Stimulated activated CD4-positive, alpha-beta T cell treated with anti-CD3 and anti-CD28 coated beads, Interleukin-4, amount 100 ng/mL, for 48 hours (primary cell): ENCODE measurements at regions not wholly inside any gene's neighbourhood (a gene's known extent, or its start where the extent isn't known, plus 50 kb on each side); places are given as distances from the start of the nearest gene placed in this dataset.

Experiments
- DNase-seq, 2 donors: peaks; one replicate each; pipeline ENCODE4 v3.0.0-alpha.2; 2020; ENCODE audit warnings: low read depth in 2 of 2

DNA sequence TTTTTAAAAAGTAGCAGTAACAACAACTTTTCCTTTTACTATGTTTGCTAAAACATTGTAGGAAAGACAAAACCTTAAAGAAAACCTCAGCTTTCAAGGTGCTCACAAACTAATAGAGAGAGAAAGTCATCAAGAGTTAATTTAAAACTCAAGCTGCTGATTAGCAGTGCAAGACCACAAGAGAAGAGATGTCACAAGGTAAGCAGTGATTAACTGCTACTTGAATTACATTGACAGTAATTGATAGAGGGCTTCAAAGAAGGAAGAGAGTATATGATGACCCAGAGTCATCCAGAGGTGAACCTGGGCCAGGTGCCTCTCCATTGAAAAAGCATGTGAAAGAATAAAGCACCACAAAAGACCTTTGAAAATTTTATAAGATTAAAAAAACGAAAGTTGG is 939.6 kb upstream of the CNTNAP5 start:
- no peak for DNase-seq

- DNase-seq = no peak
Observed at GRCh38 chr2:123086613-123087385, 938.3 kb upstream of the CNTNAP5 start.

DNA sequence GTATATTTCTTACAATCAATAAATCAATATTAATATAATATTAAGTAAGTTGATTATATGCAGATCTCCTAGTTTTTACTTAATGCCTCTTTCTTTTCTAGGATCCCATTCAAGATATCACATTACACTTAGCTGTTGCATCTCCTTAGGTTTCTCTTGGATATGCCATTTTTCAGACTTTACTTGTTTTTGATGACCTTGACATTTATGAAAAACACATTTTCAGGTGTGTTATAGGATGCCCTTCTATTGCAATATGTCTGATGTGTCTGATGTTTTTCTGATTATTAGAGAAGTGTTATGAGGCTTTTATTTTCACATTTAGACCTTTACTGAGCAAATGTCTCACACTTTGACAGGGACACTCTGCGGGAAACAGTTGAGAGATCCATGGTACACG is 933.6 kb upstream of the CNTNAP5 start:
- DNase-seq = no peak

DNA sequence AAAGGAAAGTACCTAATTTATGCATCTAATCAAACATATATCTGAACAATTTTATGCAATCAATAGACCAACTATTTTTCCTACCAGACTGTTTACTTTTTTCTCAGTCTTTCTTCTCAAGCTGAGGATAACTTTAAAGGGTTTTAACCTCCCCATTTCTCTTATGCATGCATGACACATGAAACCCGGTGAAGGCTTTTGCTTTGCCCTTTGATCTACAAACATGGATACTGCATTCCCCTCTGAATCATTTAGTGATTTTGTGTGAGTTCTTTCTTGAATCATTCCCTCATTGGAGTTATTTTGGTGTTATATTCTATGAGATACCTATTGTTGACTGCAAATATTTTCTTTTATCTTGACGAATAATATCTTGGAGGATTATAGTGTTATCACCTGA is 931.9 kb upstream of the CNTNAP5 start:
- DNase-seq = no peak

DNA sequence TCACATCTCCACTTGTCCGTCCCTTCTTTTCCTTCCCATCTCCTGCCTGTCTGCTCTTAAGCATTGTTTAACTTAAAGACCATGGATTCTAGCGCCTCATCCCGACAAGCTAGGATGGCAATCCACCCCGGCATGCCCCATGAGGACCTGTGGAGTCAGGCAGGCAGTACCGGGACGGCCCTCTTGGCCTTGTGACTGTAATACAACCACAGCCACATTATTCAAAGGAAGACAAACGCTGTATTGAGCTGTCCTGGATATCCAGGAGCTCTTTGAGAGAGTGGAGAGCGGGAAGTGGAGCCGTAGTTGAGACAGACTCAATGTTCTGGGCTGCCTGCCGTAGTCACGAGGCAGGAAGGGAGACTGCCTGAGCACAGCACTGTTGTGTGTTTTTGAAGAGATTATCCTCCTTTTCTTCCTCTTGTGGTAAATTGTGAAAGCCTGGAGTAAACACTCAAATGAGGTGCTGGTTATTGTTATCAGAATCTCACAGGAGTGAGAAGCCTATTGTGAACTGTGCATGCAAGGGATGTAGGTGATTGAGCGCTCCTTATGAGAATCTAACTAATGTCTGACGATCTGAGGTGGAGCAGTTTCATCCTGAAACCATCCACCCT is 929.8 kb upstream of the CNTNAP5 start:
- no peak for DNase-seq

DNA sequence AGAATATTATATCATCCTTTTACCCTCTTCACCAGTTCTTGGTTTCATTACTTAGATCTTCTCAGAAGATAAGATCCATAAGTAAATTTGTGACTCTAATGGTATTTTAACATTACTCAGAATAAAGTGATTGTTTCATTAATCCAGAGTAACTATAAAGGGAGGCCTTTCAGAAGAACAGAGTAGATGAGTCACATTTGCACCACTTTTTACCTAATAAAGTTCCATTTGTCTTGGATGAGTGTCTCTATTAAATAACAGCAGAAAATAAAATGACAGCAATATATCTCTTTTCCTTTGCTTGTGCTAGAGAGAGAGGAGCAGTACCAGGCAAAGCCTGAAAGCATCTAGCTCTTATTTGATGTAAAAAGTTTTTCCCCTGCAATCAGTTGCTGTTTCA is 926.5 kb upstream of the CNTNAP5 start:
- DNase-seq = no peak

DNA sequence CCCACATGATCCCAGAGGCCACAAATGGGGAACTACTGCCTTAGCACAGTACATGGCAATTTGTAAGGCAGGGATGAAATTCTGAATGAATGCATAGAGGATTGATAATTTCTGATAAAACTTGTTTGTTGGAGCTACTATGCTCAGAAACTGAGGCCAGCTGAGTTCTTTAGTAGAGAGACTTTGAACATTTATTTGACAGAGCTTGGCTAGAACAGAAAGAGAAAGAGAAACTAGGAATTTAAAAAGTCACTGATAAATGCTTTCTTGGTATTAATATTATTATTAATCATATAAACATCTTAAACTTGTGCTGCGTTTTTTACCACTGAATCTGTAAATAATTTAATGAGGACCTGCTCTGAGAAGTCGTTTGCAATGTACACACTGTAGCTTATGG is 923.7 kb upstream of the CNTNAP5 start:
- DNase-seq = no peak

- no peak for DNase-seq
Observed at GRCh38 chr2:123103902-123104301, 921.2 kb upstream of the CNTNAP5 start.

DNA sequence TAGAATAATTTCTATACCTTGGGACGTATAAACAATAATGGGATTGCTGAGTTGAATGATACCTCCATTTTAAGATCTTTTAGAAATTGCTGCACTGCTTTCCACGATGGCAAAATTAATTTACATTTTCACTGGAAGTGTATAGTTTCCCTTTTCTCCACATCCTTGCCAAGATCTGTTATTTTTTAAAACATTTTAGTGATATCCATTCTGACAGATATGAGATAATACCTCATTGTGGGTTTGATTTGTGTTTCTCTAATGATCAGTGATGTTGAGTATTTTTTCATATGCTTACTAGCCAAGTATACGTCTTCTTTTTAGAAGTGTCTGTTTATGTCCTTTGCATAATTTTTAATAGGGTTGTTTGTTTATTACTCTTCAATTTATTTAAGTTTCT is 908.5 kb upstream of the CNTNAP5 start:
- no peak for DNase-seq

GRCh38 chr2:123127236-123127635 is 897.9 kb upstream of the CNTNAP5 start:
- no peak for DNase-seq

GRCh38 chr2:123128951-123129350 is 896.1 kb upstream of the CNTNAP5 start:
- no peak for DNase-seq

DNA sequence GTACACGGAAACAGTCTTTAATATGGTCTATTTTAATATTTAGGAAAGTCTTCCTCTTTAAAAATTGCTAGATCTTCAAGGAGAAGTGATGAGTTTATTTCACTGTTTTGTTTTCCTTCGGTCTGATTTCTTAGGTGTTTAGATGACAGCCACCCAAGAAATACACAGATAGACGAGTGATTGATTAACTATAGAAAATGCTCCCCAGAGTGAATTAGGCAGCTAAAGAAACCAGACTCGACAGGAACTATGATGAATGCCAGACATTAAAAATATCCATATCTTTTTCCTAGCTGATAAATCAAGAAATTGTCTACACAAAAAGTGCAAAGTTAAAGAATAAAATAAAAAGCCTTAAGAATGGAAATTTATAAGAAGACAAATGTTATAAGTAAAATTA is 888.7 kb upstream of the CNTNAP5 start:
- DNase-seq = no peak

- DNase-seq = no peak
Observed at GRCh38 chr2:123144082-123144481, 881.0 kb upstream of the CNTNAP5 start.

DNA sequence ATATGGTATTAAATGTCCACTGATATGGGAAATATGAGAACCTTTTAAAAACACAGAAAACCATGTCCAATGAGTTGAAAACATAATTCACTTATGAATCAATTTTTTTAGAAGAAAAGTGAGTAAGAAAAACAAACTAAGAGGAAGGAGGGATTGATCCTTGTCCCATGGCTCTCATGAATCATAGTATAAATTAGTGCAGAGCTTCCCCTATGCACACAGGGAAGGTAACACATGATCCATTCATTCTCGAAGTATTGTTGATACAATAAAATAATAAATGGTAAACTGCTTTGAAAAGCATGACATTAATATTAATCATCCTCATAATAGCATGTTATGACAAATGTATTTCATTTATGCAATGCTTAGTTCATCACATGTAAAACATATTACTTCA is 872.0 kb upstream of the CNTNAP5 start:
- no peak for DNase-seq

DNA sequence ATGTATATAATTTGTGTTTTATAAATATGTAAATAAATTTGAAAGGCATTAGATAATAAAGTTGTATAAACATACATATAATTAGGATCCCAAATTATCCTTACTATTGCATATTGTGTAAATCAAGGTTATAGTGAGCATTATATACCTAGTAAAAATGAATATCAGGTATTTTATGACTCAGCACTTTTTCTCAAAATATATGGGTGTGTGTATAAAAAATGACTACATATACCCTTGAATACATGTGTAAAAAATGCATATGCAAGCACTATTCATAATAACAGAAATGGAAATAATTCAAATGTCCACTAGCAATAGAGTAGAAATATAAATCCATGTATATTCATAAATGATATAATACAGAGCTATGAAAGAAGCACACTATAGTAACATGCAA is 870.9 kb upstream of the CNTNAP5 start:
- DNase-seq = no peak

DNA sequence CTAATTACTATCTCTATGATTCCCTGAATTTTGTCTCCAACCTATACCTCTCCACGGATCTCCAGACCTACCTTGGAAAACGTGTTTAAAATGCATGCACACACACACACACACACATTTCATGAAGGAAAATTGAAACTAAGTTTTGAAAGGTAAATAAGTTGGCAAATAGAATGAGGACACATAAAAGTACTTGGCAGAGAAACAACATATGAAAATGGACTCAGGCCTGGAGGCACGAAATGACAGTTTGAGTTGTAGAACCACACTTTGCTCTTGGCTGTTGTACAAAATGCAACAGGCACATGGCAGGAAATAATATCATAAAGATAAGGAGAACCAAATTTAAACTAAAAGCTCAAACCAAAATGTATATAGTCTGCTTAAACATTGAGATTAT is 868.1 kb upstream of the CNTNAP5 start:
- DNase-seq = no peak

- no peak for DNase-seq
Observed at GRCh38 chr2:123162400-123163016, 862.6 kb upstream of the CNTNAP5 start.

- no peak for DNase-seq
Observed at GRCh38 chr2:123163398-123163797, 861.7 kb upstream of the CNTNAP5 start.

- DNase-seq = no peak
Observed at GRCh38 chr2:123164216-123164615, 860.9 kb upstream of the CNTNAP5 start.

DNA sequence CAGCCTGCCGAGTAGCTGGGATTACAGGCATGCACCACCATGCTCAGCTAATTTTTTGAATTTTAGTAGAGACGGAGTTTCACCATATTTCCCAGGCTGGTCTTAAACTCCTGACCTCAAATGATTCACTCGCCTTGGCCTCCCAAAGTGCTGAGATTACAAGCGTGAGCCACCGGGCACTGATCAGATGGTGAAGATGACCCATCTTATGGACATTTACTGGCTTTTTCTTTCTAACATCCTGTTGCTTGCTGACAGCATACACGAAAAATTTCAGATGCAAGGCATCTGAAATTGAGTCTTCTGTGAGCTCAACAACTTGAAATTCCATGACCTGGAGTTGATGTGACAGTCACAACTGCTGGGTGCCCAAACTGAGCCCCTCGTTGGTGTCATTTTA is 859.5 kb upstream of the CNTNAP5 start:
- DNase-seq = no peak

DNA sequence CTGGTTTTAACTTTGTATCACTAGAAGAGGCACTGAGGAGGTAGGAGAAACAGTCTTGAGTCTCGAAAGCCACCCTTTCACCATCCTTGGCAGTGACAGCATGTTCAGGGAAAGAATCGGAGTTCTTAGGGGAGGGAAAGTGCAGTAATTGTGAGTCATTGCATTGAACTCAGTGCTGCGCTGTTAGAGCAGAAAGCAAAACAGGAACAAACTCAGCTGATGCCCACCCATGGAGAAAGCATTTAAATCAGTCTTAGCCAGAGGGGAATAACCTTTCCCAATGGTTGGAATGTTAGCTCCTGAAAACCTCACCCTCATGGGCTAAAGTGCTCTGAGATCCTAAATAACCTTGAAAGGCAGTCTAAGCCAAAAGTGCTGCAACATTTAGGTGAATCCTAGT is 845.6 kb upstream of the CNTNAP5 start:
- DNase-seq = no peak

DNA sequence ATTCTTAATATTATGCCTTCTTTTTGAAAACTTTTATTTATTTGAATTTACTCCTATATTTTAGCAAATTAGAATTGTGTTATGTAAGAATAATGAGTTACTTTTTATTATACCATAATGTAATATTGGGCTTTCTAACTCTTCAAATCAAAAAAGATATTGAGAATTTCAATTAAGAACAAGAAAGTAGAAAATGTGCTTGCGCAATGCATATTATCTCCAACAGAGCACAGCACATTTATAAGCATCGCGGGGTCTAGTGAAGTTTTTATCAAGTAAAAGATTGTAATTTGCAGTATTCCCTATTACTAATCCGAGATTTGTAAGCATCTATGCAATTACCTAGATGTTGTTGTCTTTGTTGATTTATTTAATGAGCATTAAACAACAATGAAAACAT is 829.1 kb upstream of the CNTNAP5 start:
- no peak for DNase-seq

GRCh38 chr2:123200035-123200434 is 825.1 kb upstream of the CNTNAP5 start:
- DNase-seq = no peak
